GM12878 (cell line): ENCODE measurements at regions not wholly inside any gene's neighbourhood (a gene's known extent, or its start where the extent isn't known, plus 50 kb on each side); places are given as distances from the start of the nearest gene placed in this dataset.

Experiments used
- ATAC-seq: fragments of 200-7000 bp; cut with Tn5 transposase; 3 replicates; pipeline ENCODE4 v1.9.1; 2020; ENCODE audit warnings: mild to moderate bottlenecking, moderate library complexity
- BruUV-seq: library from RNA; stranded (reverse); fragments of 400-500 nt; replicated peaks from 2 replicates; lab custom pipeline; 2021; lab: Mats Ljungman, UMichigan
- CTCF ChIA-PET: fragments of 300-600 bp; sonication (Branson Sonifier 250); formaldehyde crosslinking; extraction: SDS; loops from one replicate; lab custom pipeline; 2021; ENCODE audit warnings: inconsistent platforms; lab: Yijun Ruan, JAX
- POLR2A ChIA-PET: fragments of 350-600 bp; formaldehyde crosslinking; extraction: SDS; loops from one replicate; lab custom pipeline; 2021; ENCODE audit warnings: inconsistent platforms; lab: Charles Lee
- RAD21 ChIA-PET: fragments of 300-600 bp; sonication (Branson Sonifier 250); formaldehyde crosslinking; loops from one replicate; lab custom pipeline; 2023; ENCODE audit warnings: antibody characterized with exemption; ENCODE audit not compliant: unreplicated experiment; lab: Charles Lee
- SMC1A ChIA-PET: fragments of 300-600 bp; sonication (Branson Sonifier 250); formaldehyde crosslinking; loops from one replicate; lab custom pipeline; 2023; ENCODE audit not compliant: unreplicated experiment, uncharacterized antibody; lab: Charles Lee
- DNase-seq: peaks from one replicate; pipeline ENCODE4 v3.0.0-alpha.2; 2011; ENCODE audit warnings: low read depth, low spot score
- FAIRE-seq: peaks from 3 replicates; lab custom pipeline; 2011; peaks lifted over from hg19 to GRCh38; lab: Jason Lieb, UNC
- H2AFZ ChIP-seq: 2 replicates; pipeline ENCODE4 v1.6.0; 2011; ENCODE audit warnings: low read depth, low read length, control low read depth; ENCODE audit not compliant: control insufficient read depth
- H3K27ac ChIP-seq: 2 replicates; pipeline ENCODE4 v1.5.1; 2011; ENCODE audit warnings: control low read depth; ENCODE audit not compliant: control insufficient read depth, insufficient read depth
- H3K27me3 ChIP-seq, 2 experiments: replicated peaks in 1 of 2; 2 replicates each; pipeline versions ENCODE4 v1.6.0 to v1.6.1; 2011; ENCODE audit warnings: low read length in 1 of 2; ENCODE audit not compliant: control insufficient read depth in 2 of 2, insufficient read depth in 2 of 2
- H3K36me3 ChIP-seq, 2 experiments: 2 replicates each; pipeline ENCODE4 v1.5.1; 2011; ENCODE audit warnings: low read length in 1 of 2; ENCODE audit not compliant: control insufficient read depth in 2 of 2, insufficient read depth in 2 of 2
- H3K4me1 ChIP-seq: 2 replicates; pipeline ENCODE4 v1.6.1; 2011; ENCODE audit warnings: mild to moderate bottlenecking, low read length, moderate library complexity, mixed read lengths; ENCODE audit not compliant: control insufficient read depth, insufficient read depth
- H3K4me2 ChIP-seq: 2 replicates; pipeline ENCODE4 v1.6.0; 2011; ENCODE audit warnings: control low read depth; ENCODE audit not compliant: control insufficient read depth, insufficient read depth
- H3K4me3 ChIP-seq: fragments of 200-600 bp; sonication (generic); 2 replicates; pipeline ENCODE4 v1.5.1; 2016
- H3K79me2 ChIP-seq: 2 replicates; pipeline ENCODE4 v1.6.0; 2011; ENCODE audit warnings: low read length; ENCODE audit not compliant: control insufficient read depth, insufficient read depth
- H3K9ac ChIP-seq: 2 replicates; pipeline ENCODE4 v1.8.0; 2011; ENCODE audit warnings: low read length, control low read depth, mixed read lengths; ENCODE audit not compliant: control insufficient read depth, insufficient read depth
- H3K9me3 ChIP-seq: replicated peaks from 3 replicates; pipeline ENCODE4 v1.5.1; 2011; ENCODE audit warnings: mild to moderate bottlenecking, low read length; ENCODE audit not compliant: control insufficient read depth, insufficient read depth
- H4K20me1 ChIP-seq: 2 replicates; pipeline ENCODE4 v1.6.0; 2011; ENCODE audit not compliant: control insufficient read depth, insufficient read depth
- PKNOX1 ChIP-seq: fragments of 450-650 bp; IDR thresholded peaks from 2 replicates; pipeline ENCODE4 v1.6.1; 2016; ENCODE audit warnings: mild to moderate bottlenecking
- WGBS: methylation state at CpG from one replicate; pipeline ENCODE4 v1.1.6; 2016; ENCODE audit warnings: low lambda C conversion rate; ENCODE audit not compliant: insufficient replicate concordance, insufficient coverage; ENCODE audit errors: missing lambda C conversion rate; 5-methylcytosine and 5-hydroxymethylcytosine counted together
- in situ Hi-C: fragments of 300-500 bp; cut with MboI; formaldehyde crosslinking; loops from 9 replicates; pipeline ENCODE4 v1.14.3; 2018; ENCODE audit warnings: mixed read lengths
- intact Hi-C: fragments of 100-400 bp; cut with micrococcal nuclease; formaldehyde crosslinking; loops from one replicate; pipeline ENCODE4 v1.14.2; 2022; ENCODE audit not compliant: unreplicated experiment
- TF ChIP-seq, protein P1 (sequence below): fragments of 450-650 bp; IDR thresholded peaks from 2 replicates; pipeline ENCODE4 v1.6.1; 2016; ENCODE audit warnings: mild to moderate bottlenecking
- TF ChIP-seq, protein P2 (sequence below): fragments of 450-650 bp; IDR thresholded peaks from 2 replicates; pipeline ENCODE4 v1.6.1; 2017; ENCODE audit warnings: low read depth, mild to moderate bottlenecking, moderate library complexity

DNA sequence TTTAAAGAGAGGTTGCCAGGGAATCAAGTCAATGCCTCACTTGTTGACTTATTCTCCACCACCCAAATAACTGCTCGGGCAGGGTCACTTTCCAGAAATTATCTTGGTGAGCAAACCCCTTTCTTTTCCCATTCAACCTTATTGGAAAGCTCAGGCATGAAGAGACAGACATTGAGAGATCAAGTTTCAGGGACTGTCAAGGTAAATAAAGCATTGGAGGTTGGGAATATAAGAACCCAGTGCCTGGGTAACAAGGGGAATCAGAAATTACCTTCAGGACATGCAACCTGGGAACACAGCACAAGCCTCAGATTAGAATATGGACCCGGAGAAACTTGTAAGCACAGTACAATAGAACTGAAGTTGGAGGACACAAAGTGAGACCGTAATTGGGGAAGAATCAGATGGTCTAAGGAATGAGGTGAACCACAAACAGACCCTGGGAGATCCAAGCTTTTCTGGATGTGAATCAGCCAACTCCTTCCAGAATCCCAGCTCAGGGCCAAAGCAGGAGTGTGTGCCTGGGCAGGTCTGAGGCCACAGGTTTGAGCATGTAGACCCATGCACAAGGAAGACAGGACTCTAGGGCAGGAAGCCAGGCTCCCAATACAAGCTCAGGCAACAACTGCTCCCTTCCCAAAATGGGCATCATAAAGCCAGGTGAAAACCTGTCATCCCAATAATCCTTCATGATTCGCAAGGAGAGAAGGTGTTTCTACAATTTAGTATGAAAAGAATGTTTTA, 512.8 kb downstream of the MAFB start (continued):
- TF ChIP-seq, protein P1, sequence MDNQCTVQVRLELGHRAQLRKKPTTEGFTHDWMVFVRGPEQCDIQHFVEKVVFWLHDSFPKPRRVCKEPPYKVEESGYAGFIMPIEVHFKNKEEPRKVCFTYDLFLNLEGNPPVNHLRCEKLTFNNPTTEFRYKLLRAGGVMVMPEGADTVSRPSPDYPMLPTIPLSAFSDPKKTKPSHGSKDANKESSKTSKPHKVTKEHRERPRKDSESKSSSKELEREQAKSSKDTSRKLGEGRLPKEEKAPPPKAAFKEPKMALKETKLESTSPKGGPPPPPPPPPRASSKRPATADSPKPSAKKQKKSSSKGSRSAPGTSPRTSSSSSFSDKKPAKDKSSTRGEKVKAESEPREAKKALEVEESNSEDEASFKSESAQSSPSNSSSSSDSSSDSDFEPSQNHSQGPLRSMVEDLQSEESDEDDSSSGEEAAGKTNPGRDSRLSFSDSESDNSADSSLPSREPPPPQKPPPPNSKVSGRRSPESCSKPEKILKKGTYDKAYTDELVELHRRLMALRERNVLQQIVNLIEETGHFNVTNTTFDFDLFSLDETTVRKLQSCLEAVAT: no peak
- TF ChIP-seq, protein P2, sequence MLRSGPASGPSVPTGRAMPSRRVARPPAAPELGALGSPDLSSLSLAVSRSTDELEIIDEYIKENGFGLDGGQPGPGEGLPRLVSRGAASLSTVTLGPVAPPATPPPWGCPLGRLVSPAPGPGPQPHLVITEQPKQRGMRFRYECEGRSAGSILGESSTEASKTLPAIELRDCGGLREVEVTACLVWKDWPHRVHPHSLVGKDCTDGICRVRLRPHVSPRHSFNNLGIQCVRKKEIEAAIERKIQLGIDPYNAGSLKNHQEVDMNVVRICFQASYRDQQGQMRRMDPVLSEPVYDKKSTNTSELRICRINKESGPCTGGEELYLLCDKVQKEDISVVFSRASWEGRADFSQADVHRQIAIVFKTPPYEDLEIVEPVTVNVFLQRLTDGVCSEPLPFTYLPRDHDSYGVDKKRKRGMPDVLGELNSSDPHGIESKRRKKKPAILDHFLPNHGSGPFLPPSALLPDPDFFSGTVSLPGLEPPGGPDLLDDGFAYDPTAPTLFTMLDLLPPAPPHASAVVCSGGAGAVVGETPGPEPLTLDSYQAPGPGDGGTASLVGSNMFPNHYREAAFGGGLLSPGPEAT: no peak

DNA sequence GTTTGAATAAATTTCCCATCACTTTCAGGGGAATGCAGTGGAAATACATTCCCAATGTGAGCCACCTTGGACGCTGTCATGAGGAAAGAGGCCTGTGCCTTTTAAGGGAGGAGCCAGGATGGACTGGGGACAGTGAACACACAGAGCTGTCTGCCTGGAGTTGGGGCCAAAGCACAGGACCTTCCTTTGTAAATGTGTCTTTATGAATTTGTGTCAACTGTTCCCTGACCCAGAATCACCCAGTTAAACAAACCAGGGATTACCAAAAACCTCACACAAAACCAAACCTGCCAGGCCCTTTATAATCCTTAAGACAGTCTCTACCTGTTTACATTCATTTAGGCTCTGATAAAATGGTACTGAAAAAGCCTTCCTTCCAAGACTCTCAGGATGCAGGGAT, 513.7 kb downstream of the MAFB start:
- Histone ChIP-seq H3K9me3 (no peaks in the 10 kb centered on the region), H3K9ac (no peak overlapping the region), H3K36me3 (no peaks in the 10 kb centered on the region), H2AFZ (no peak overlapping the region), H3K79me2 (no peaks in the 10 kb centered on the region), H3K4me1 (no peaks in the 10 kb centered on the region), H3K4me3 (no peak overlapping the region), H3K27ac (no peak overlapping the region), H3K27me3 (no peaks in the 10 kb centered on the region), H4K20me1 (no peaks in the 10 kb centered on the region), H3K4me2 (no peak overlapping the region)
- no peak for FAIRE-seq
- ChIA-PET CTCF (interaction anchor here (2.3 kb wide), 1 partner anchor 76 kb away, joined by 7 read pairs; no protein-coding TSS in a partner anchor), POLR2A (no interaction called here), SMC1A (interaction anchor here (1.4 kb wide), 1 partner anchor 37 kb away, joined by 3 read pairs; no protein-coding TSS in a partner anchor), RAD21 (interaction anchor here (0.5 kb wide), 1 partner anchor 14 kb away, joined by 6 read pairs; no protein-coding TSS in a partner anchor)
- no peak for TF ChIP-seq PKNOX1
- DNase-seq: no peak
- WGBS: 0% methylated on average over 1 of the region's 1 CpG
- intact Hi-C loops (no loop called here), in situ Hi-C loops (no loop called here)
- ATAC-seq: no peak
- BruUV-seq: no TSS peak
